GM21381 (cell line): ENCODE measurements at regions not wholly inside any gene's neighbourhood (a gene's known extent, or its start where the extent isn't known, plus 50 kb on each side); places are given as distances from the start of the nearest gene placed in this dataset.
"Not testable (repeated sequence)": the region's sequence is repeated elsewhere in the genome, so short reads cannot be mapped to it uniquely, and the experiment has no call there.

Experiments used
- ATAC-seq: cut with Tn5 transposase; IDR thresholded peaks from one replicate; pipeline ENCODE4 v1.9.1; 2021; ENCODE audit warnings: mild to moderate bottlenecking, moderate library complexity; ENCODE audit not compliant: unreplicated experiment

DNA sequence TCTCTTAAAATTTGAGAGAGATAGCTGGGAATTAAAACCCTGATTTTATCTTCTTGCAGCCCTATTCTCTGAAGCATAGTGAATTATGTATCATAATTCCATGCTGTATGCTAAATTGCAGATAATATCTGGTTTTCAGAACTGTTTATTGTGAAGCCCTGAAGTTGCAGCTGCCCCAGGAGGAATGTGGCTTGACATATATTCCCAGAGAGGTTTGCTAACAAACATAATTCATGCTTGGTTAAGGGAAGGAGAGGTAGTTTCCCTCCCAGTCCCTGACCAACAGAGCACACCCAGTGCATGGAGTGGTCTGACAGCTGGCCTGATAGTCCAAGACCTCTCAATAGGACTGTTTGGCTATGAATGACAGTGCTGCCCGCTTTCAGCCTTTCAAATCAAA is 500.6 kb upstream of the MIR17HG start:
- ATAC-seq: no peak

DNA sequence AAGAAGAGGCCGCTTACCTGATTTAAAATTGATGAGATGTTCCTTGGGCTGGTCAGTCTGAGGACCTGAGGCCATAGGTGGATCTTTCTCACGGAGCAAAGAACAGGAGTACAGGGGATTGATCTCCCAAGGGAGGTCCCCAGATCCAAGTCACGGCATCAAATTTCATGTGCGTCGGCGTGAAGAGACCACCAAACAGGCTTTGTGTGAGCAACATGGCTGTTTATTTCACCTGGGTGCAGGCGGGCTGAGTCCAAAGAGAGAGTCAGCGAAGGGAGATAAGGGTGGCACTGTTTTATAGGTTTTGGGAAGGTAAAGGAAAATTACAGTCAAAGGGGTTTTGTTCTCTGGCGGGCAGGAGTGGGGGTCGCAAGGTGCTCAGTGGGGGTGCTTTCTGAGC is 493.8 kb upstream of the MIR17HG start:
- not testable (repeated sequence) for ATAC-seq

DNA sequence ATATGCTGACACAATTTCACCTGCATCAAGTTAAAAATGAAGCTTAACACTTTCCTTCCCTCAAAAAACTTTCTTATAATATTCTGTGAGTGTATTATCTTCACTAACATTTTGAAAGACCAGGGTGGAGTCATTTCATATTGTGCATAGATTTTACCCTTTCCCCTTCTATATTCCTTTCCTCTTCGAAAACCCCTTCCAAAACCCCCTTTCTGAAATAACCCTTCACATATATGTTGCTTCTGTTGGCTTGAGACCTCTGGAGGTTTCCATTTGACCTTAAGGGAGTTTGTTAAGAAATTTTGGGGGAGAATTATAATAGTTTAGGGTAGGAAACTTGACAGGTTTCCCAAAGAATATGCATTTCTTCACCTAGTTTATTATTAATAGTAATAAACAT is 489.6 kb upstream of the MIR17HG start:
- ATAC-seq: no peak

DNA sequence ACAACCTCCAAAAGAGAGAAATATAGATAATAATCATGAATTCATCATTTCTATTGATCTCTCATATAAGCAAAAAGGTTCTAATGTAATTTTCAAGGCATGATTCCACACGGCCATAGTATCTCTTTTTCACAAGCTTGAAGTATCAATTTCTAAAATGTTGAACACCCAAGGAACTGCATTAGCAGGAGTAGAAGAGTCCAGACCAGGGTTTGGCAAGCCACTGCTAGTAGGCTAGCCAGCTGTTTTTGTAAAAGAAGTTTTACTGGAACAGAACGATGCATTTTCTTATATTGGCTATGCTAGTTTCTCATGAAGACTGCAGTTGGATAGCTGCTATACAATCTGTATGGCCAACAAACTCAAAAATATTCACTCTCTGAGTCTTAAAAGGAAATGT is 481.5 kb upstream of the MIR17HG start:
- no peak for ATAC-seq

DNA sequence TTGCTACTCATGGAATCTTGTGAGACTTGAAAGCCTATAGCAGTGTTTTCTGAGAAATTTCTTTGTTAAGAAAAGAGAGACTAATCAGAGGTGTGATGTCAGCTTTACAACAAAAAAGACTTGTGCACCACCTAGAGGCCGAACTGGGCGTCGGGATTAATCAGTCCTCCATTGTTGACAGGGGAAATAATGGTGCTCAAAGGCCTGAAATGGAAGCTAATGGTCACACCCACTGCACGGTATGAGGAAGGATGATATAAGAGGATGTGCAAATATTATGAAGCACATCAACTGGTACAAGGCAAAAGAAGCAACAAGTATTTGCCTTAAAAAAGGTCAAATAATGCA is 480.2 kb upstream of the MIR17HG start:
- peak; percentile 86 for ATAC-seq

DNA sequence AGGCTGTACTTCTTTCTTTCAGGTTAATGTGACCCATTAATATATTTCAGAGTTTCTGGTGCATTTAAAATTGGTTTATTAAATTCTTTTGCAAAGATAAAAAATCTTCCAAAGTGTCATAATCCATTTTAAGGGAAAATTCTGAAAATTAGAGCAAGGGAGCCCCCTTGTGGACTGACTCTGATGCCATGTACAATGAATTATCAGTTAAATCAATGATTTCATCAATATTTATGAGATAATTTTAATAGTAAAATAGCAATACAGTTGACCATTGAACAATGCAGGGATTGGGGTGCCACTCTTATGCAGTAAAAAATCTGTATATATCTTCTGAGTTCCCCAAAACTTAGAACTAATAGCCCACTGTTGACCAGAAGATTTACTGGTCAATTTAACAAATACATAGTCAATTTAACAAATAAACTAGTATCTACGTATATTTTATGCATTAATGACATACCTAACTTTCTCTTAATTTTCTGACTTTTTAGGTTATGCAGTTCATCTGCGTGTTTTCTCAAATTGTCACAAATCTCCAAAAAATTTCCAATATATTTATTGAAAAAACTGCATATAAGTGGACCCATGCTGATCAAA is 479.1 kb upstream of the MIR17HG start:
- ATAC-seq: no peak

DNA sequence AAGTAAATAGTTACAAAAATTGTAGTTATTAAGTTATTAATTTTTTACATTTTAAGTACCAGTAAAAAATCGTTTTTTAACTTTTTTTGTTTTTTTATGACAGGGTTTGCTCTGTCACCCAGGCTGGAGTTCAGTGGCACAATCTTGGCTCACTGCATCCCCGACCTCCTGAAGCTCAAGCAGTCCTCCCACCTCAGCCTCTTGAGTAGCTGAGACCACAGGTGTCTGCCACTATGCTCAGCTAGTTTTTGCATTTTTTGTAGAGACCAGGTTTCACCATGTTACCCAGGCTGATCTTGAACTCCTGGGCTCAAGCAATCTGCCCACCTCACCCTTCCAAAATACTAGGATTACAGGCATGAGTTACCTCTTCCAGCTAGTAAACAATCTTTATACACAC is 477.9 kb upstream of the MIR17HG start:
- no peak for ATAC-seq

DNA sequence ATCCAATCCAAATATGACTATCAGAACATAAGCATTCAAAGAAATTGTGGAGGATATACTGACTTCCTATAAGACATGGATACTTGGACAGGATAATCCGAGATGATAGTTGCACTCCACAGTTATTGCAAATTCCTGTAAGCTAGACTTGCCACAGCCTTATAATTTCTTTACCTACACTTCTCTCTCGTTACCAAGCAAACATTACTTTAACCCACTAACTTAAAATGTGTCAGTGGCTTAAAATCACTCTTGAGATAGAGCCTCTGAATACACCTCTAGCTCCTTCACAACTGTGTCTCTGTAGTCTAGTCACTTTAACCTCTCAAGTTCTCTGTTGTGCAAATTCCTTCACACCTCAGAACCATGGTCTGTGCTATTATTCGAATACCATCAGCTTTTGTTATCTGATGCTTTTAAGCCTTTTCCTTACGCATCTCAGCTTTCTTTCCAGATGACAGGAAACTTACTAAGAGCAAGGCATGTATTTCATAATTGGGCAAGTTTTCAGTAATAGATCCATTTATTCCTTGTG is 474.9 kb upstream of the MIR17HG start:
- no peak for ATAC-seq

DNA sequence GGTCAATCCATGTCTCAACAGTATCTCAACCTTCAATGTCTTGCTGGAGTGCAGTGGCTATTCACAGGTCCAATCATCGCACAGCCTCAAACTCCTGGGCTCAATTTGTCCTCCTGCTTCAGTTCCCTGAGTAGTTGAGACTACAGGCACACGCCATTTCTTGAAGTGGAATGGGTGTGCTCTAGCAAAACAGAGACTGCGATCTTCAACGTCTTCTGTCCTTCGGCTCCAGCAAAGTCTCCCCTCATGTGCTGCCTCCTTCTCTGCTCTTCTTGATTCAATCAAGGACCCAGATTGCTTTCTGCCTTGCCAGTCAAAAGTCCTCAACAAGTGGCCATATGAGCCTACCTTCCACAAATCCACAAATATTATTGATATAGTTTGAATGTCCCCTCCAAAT is 466.7 kb upstream of the MIR17HG start:
- no peak for ATAC-seq

DNA sequence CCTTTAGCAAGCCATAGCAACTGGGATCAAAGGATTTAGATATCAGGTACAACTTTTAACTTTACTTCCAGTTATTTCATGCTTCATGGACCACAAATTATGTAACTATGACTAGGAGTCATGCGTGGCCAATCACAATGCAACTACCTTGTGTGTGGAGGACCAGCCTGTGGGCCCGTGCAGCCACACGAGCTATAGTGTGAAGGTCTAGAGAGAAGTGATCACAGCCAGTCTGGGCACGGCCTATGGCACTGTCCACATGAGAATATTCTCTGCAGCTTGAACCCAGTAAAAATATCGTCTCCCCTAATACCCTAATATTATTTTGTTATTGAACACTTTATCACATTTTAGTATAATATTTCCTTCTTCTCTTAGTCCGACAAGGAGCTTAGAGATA is 464.9 kb upstream of the MIR17HG start:
- ATAC-seq: no peak

DNA sequence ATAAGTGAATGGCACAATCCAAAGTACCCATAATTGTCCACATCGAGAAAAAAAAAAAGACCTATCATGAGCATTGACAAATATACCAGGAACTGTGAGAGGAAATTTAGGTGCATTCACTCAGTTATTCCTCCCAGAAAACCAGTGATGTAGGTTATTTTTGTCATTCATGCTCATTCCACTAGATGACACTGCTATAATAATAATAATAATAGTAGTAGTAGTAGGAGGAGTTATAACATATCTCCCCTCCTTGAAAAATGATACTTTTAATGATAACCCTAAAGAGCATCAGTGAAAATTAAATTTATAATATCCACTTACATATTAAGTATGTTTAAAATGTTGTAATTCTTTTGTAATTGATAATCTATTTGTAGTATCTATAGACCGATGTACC is 463.9 kb upstream of the MIR17HG start:
- no peak for ATAC-seq

DNA sequence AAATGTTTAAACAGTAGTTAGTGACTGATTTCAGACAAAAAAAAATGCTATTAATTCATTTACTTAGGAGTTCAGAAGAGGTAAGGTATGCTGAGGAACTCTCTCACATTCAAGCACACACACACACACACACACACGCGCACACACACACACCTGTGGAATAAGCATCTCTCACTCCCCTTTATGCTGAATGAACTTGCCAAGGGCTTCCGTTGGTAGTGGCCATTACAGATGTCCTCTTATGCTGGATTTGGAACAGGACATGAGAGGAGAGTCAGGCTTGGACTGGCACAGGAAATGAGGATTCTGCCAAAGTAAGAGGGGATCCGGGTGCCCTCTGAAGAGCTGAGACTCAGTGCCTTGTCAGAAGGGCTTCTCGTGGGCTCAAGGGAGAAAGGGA is 463.4 kb upstream of the MIR17HG start:
- ATAC-seq: no peak

DNA sequence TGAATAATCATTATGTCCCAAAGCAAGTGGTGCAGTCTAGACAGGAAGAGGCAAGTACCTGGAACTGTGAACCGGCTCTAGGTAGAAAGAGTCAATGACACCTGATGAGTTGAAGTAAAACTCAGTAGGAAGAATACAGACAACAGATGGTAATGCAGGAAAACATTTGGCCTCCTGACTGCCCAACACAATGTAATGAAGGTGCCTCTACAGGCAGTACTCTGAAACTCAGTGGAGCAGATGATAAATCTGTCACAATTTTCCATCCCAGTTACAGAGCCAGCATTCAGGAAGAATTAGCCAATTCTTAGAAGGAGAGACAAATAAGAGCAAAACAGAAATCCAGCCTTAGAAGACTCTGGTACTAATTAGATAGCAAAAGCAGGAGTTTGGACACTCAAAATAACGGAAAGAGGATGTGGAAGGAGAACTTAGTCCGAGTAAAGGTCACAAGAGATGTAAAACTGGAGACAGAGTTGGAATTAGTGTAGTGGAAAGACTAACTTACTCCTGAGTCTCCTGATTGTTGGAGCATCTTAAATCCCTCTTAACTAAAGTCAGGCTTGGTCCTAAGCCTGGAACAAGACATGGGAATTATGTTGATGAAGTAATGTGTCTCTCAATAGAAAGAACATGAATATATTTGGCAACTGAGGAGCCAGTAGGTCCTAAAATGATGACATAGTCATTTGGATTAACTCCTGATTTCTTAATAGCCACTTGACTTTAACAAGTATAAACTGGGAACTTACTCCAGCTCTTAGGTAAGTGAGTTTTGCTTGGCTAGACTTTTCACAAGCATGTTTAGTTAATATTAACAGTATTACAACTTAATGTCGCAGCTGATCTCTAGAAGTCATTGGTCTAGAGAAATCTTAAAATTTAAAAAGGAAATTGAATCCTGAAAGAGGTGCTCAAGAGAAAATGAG is 457.3 kb upstream of the MIR17HG start:
- ATAC-seq: no peak

DNA sequence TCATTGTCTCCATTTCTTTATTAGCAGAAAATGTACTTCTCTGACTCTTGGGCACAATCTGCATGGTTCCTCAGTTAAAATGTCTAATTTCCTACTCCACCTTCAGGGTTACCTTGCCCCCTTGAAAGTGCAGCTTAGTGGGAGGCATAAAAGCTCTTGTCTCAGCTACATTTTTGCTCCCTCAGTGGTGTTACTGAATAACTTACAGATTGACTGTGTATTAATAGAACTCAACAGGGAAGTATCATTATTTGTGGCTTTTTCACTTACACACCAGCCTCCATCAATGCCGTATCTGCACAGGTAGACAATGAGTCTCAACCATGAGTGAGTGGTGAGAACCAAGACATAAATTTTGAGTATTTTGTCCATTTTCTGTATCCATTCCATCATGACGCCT is 456.2 kb upstream of the MIR17HG start:
- ATAC-seq: no peak

DNA sequence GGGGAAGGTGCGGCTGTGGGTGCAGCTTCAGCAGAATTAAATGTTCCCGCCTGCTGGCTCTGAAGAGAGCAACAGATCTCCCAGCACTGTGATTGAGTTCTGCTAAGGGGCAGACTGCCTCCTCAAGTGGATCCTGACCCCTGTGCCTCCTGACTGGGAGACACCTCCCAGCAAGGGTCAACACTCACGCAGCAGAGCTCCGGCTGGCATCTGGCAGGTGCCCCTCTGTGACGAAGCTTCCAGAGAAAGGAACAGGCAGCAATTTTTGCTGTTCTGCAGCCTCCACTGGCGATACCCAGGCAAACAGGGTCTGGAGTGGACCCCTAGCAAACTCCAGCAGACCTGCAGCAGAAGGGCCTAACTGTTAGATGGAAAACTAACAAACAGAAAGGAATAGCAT is 454.3 kb upstream of the MIR17HG start:
- not testable (repeated sequence) for ATAC-seq

DNA sequence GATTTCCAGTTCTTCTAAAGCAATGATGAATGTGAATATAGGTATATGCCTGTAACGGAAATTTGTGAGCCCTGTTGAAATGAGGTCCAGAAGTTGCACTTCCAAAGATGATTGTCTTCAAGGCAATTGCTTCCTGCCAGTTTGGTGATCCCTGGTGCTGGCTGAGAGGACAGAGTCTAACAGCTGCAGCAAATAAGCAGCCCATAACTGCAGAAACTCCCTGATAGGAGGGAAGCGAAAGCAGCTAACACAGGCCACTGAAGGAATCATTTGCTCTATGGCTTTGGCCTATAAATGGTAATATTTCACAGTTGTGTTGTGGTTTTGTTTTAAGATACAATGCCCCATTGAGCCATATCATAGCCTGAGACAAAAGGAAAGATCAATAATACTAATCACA is 451.5 kb upstream of the MIR17HG start:
- no peak for ATAC-seq

DNA sequence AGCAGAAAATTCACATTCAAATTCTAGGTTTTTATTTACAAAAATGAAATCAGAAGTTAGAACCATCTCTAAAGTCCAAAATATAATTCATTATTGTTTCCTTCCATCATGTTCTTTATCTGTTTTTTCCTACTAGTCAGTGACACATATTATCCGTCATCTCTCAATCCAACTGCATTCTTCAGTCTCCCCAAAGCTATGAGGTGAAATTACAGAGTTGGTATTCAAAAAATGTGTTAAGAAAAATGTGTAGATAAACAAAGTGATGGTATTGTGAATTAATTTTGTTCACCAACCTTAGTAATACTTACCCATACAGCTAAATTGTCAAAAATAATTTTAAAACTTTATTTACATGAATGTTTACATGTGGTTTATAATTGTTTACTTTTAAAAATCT is 448.7 kb upstream of the MIR17HG start:
- ATAC-seq: no peak

DNA sequence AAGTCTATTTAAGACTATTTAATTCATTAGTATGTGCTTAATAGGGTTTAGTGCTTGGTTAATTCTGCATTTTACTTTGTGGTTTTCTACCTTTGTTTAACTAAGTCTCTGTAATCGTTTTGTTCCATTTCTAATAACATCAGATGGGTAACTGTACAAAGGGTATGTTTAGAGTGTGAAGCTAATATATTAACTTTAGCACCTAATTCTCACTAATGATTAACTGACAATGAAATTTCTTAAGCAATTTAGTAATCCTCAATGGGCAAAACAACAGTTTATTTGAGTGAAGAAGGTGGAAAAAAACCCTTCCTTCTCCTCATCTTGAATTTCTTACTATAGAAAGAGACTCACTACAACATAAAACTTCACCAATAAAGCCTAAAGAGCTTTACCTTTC is 448.1 kb upstream of the MIR17HG start:
- no peak for ATAC-seq

DNA sequence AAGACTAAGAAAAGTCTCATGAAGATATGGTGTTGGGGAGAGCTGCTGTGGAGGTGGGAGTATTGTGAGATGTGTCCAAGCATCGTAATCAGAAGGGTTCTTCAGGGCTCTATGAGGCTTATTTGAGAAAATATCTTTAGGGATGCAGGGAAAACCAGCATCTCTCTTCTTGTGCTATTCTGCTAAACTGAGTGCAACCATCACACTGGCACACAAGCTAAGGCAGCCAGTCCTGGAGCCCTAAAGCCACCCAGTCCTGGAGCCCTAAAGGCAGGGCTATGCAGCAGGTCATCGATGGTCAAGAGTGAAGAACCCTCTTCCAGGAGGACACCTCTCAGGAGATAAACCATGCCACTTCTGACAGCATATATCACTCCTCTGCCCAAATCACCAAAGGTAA is 445.2 kb upstream of the MIR17HG start:
- no peak for ATAC-seq

DNA sequence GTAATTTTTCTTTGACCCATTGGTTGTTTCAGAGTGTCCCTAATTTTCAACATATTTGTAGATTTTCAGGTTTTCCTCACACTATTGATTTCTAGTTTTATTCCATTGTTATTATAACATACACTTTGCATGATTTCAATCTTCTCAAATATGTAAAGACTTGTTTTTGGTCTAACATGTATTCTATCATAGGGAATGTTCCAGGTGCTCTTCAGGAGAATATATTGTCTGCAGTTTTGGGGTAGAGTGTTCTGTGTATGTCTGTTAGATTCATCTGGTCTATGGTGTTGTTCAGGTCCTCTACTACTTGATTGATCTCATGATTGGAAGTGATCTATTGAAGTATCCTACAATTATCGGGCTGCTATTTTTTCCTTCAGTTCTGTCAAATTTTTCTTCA is 440.9 kb upstream of the MIR17HG start:
- ATAC-seq: no peak

DNA sequence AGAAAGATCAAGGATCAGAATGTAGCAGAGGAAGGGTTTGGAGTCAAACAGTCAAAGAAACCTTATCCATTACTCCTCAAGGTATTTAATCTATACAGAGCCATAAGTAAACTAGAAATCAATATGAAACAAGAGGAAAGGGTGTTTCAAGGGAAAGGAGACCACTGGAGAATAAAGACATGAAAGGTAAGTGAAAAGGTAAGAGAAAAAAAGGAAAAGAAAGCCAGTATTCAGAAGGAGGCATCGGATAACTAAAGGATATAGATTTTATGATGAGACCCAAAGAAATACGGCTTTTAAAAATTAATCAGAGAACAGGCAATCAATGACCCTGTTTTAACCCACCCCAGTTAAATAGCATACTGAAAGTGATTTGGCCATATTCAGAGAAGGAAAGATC is 438.7 kb upstream of the MIR17HG start:
- ATAC-seq: no peak

DNA sequence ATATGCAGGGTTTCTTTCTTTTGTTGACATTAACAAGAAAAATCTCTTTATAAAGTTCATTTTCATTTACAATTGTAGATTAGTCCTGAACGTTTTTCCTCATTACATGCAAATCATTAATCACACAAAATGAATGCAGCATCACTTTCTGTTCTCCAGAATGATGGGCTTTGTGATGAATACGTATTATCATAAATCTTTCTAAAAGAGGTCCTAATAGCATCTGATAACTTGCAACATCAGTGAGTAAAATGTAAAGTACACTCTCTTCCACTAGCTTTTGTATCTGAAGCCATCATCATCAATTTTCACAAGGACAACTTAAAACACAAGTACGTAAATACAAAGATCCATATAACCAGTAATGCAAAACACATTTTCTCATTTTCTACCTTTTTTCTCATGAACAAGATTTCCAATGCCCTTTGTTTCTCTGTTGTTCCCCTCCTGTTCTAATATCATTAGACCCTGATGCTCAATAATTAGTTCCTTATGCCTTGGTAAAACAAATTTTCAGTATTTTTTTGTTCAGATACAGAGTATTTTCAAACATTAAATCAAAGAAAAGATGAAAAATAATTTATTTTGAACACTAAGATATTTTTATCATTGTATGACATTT is 437.4 kb upstream of the MIR17HG start:
- ATAC-seq: no peak
